ENCODE measurements at regions not wholly inside any gene's neighbourhood (a gene's known extent, or its start where the extent isn't known, plus 50 kb on each side); places are given as distances from the start of the nearest gene placed in this dataset.
A peak's percentile ranks its signal among the peaks of the same experiment; 100 is the strongest.
"Not testable (repeated sequence)": the region's sequence is repeated elsewhere in the genome, so short reads cannot be mapped to it uniquely, and the experiment has no call there.

- DNase-seq (ENCODE audit: low spot score), result not testable (repeated sequence)
These were observed 1609.3 kb downstream of the SPATA31A7 start for GRCh38 chr9:62798884-62799850.

DNA sequence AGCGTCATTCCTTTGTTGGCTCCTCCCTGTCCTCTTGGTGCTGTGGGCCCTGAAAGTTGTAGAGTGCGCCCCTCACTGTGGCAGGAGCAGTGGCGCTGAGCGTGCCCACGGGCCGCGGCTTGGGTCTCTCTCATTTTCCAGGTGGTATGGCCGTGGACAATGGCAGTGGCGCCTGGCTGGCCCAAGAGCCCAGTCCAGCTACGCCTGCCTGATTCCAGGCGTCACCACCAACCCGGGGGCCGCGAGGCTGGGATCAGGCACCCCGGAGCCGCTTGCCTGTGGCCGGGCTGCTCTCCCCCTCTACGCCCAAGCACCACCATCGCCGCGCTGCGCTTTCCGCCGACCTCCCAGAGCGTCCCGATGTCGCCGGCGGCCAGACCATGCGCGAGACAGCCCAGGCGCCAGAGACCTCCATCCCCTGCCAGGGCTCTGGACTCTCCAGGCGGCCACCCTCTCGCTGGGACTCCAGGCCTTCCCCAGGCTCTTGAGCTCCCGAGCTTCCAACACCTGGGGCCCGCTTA, 1610.1 kb downstream of the SPATA31A7 start:
- DNase-seq (ENCODE audit: low spot score), result not testable (repeated sequence)

DNA sequence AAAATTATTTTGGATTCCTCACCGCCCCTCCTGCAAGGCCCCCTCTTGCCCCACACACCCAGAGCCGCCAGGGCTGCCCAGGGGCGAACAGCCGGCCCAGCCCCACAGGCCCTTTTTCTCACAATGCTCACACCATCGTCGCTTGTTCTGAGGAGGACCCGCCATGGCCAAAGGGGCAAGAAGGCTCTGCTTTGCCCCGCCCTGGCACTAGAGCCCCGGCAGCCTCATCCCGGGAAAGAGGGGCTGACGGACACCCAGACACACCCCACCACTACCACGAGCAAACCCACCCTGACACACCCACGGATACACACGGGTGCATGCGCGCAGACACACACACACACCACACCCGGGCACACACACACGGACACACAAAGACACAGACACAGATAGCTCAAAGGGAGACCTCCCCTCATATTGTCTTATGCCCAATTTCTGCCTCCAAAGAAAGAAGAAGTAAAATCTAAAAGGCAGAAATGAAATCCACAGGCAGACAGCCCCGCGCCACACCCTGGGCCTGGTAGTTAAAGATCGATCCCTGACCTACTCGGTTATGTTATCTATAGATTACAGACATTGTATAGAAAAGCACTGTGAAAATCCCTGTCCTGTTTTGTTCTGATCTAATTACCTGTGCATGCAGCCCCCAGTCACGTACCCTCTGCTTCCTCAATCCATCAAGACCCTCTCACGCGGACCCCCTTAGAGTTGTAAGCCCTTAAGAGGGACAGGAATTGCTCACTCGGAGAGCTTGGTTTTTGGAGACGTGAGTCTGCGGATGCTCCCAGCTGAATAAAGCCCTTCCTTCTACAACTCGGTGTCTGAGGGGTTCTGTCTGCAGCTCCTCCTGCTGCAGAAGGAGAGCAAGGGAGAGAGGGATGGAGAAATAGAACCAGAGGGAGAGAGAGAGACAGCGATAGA, 1610.9 kb downstream of the SPATA31A7 start:
- peak; percentile 10 for DNase-seq (ENCODE audit: low spot score)

DNA sequence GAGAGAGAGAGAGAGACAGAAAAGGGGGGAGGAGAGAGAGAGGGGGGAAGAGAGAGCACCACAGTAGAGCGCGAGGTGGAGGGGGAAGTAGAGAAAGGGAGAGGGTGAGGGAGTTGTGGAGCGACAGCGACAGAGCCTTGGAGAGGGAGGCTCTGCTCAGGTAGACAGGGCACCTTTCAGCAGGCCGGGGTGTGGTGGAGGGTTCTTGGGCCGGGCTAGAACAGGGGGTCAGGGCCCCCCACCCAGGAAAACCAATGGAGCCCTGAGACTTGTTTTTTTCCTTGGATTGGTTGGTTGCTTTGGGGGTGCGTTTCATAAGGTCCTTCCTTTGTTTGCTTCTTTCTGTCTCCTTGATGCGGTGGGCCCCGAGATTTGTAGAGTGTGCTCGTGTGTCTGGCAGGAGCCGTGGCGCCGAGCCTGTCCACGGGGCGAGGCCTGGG, 1611.6 kb downstream of the SPATA31A7 start:
- not testable (repeated sequence) for DNase-seq (ENCODE audit: low spot score)

DNA sequence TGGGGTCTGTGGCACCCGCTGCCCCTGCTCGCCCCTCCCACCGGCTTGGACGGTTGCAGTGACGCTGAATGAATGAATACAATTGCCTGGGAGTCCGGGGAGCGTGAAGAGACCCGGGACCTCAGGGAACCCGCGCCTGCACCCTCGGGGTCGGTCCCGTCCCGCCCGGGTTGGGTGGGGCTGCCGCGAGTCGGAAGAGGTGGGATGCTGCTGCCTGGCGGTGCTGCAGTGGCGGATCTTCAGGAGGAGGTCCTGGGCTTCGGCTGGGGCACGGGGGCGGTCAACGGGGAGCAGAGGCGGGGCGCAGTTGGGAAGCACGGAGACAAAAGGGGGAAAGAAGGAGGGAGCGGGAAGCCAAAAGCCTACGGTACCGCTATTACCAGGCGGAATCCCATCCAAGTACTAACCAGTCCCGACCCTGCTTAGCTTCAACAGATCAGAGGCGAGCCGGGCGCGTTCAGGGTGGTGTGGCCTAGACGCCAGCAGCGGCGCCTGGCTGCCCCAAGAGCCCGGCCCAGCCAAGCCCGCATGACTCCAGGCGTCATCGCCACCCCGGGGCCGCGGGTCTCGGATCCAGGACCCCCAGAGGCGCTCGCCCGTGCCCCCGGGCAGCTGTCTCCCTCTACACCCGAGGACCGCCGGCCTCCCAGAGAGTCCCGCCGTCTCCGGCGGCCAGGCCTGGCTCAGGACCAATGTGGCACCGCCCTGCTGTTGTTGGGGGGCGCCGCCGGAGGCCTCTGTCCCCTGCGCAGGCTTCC, 1612.3 kb downstream of the SPATA31A7 start:
- TF ChIP-seq, protein P1, sequence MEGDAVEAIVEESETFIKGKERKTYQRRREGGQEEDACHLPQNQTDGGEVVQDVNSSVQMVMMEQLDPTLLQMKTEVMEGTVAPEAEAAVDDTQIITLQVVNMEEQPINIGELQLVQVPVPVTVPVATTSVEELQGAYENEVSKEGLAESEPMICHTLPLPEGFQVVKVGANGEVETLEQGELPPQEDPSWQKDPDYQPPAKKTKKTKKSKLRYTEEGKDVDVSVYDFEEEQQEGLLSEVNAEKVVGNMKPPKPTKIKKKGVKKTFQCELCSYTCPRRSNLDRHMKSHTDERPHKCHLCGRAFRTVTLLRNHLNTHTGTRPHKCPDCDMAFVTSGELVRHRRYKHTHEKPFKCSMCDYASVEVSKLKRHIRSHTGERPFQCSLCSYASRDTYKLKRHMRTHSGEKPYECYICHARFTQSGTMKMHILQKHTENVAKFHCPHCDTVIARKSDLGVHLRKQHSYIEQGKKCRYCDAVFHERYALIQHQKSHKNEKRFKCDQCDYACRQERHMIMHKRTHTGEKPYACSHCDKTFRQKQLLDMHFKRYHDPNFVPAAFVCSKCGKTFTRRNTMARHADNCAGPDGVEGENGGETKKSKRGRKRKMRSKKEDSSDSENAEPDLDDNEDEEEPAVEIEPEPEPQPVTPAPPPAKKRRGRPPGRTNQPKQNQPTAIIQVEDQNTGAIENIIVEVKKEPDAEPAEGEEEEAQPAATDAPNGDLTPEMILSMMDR (IDR thresholded peaks at IDR 0.05; ENCODE audit: extremely low read depth, missing control alignments), result peak; percentile 19
- DNase-seq (ENCODE audit: low spot score), result peak; percentile 96

DNA sequence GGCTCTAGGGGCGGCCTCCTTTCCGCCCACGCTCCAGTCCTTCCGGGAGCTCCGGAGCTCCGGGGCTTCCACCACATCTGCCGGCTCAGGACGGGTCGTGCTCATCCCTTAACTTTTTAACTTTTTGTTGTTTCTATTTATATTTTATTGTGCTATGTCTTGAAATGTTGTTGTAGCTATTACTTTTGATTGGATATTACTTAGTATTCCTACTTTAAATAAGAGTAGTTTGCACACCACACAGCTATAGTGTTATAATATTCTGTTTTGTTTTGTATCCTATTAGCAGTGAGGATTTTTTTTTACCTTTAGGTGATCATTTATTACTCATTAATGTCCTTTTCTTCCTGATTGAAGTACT, 1612.9 kb downstream of the SPATA31A7 start:
- DNase-seq (ENCODE audit: low spot score), result not testable (repeated sequence)

GRCh38 chr9:62803099-62803498, 1613.3 kb downstream of the SPATA31A7 start:
- DNase-seq (ENCODE audit: low spot score), result peak; percentile 4

GRCh38 chr9:62804314-62804713, 1614.5 kb downstream of the SPATA31A7 start:
- not testable (repeated sequence) for DNase-seq (ENCODE audit: low spot score)

DNA sequence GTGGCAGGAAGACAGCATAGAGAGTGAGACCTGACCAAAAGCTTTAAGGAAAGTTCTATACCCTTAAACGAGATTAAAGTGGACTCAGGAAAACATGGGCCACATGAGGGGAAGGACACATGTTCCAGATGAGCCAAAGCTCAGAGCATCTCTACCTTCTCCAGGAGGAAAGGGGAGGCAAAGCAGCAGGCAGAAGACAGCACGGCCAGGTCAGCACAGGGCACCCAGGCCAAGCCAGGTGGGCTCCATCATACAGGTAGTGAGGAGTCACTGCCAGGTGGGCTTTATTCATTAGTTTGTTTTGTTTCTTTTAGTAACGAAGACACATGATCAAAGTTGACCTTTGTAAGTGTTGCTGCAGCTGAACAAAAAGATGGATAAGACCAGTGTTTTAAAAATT, 1617.6 kb downstream of the SPATA31A7 start:
- not testable (repeated sequence) for DNase-seq (ENCODE audit: low spot score)

GRCh38 chr9:62808081-62808480, 1618.2 kb downstream of the SPATA31A7 start:
- not testable (repeated sequence) for DNase-seq (ENCODE audit: low spot score)

DNA sequence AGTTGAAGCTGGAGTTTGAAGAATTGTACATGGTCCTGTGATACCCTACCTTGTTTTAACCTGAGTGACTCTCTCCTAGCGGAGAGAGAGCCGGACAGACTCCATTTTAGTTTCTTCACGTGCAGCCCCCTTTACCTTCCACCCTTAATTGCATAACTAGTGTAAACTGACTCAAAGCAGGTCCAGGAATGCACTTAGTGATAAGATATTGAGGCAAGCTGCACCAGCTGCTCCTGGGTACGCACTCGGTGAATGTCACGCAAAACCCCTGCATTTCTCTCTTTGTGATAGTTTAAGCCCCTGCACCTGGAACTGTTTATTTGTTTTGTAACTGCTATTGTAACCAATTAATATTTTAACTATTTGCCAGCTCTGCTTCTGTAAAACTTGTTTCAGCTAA, 1620.5 kb downstream of the SPATA31A7 start:
- DNase-seq (ENCODE audit: low spot score), result not testable (repeated sequence)

GRCh38 chr9:62810811-62811315, 1621.0 kb downstream of the SPATA31A7 start:
- DNase-seq (ENCODE audit: low spot score), result not testable (repeated sequence)

GRCh38 chr9:62815436-62815835, 1625.6 kb downstream of the SPATA31A7 start:
- not testable (repeated sequence) for DNase-seq (ENCODE audit: low spot score)

- not testable (repeated sequence) for DNase-seq (ENCODE audit: low spot score)
These were observed 1626.5 kb downstream of the SPATA31A7 start for GRCh38 chr9:62816331-62816730.

- DNase-seq (ENCODE audit: low spot score), result not testable (repeated sequence)
These were observed 1627.4 kb downstream of the SPATA31A7 start for GRCh38 chr9:62817214-62817613.

GRCh38 chr9:62822185-62822584, 1632.3 kb downstream of the SPATA31A7 start:
- DNase-seq (ENCODE audit: low spot score), result not testable (repeated sequence)

GRCh38 chr9:62827957-62828907, 1638.4 kb downstream of the SPATA31A7 start:
- not testable (repeated sequence) for DNase-seq (ENCODE audit: low spot score)

All from GM20000 (cell line).